Ovary (tissue), 7 donors: ENCODE measurements at regions not wholly inside any gene's neighbourhood (a gene's known extent, or its start where the extent isn't known, plus 50 kb on each side); places are given as distances from the start of the nearest gene placed in this dataset.

Source experiments
- DNase-seq, 5 donors: peaks; one replicate each; pipeline ENCODE4 v3.0.0-alpha.2; 2019 to 2020
- H3K27ac ChIP-seq, 2 donors: fragments of 200-600 bp; one replicate each; pipeline versions ENCODE4 v1.5.1 to v1.8.0; 2019 to 2022
- H3K27me3 ChIP-seq: fragments of 200-600 bp; one replicate; pipeline ENCODE4 v1.8.0; 2022
- H3K36me3 ChIP-seq: fragments of 200-600 bp; sonication (generic); one replicate; pipeline ENCODE4 v1.5.1; 2019
- H3K4me1 ChIP-seq: one replicate; pipeline ENCODE4 v1.8.1; 2013; ENCODE audit warnings: mild to moderate bottlenecking, moderate library complexity; ENCODE audit not compliant: insufficient read depth
- H3K4me3 ChIP-seq: fragments of 200-600 bp; sonication (generic); one replicate; pipeline ENCODE4 v1.5.1; 2017
- H3K9me3 ChIP-seq, 2 donors: fragments of 200-600 bp in 1 of 2; sonication (generic) in 1 of 2; one replicate each; pipeline versions ENCODE4 v1.5.1 to v1.8.1; 2013 to 2019; ENCODE audit warnings: mild to moderate bottlenecking in 1 of 2, moderate library complexity in 1 of 2
- CTCF ChIP-seq, 3 donors: fragments of 450-650 bp in 2 of 3; fragments of 200-600 bp in 1 of 3; IDR thresholded peaks; one replicate each; pipeline versions ENCODE4 v1.5.1 to v1.8.0; 2016 to 2022; ENCODE audit warnings: antibody characterized with exemption in 3 of 3, mild to moderate bottlenecking in 1 of 3
- EP300 ChIP-seq: sonication (generic); formaldehyde crosslinking; IDR thresholded peaks from one replicate; pipeline ENCODE4 v1.6.1; 2017; ENCODE audit warnings: antibody characterized with exemption
- POLR2A ChIP-seq: fragments of 450-650 bp; IDR thresholded peaks from one replicate; pipeline ENCODE4 v1.6.1; 2017; ENCODE audit warnings: antibody characterized with exemption, mild to moderate bottlenecking, moderate library complexity
- WGBS, 3 donors: extraction: QIAGEN DNeasy Blood & Tissue Kit in 1 of 3; methylation state at CpG; one replicate each; pipeline versions ENCODE4 v1.1.5 to v1.1.7; 2013 to 2017; 5-methylcytosine and 5-hydroxymethylcytosine counted together
- intact Hi-C, 4 donors: fragments of 100-400 bp; cut with DNase I; formaldehyde crosslinking; loops; one replicate each; pipeline versions ENCODE4 v1.11.0 to v1.15.1; 2022 to 2023
- donor health status: DM: no; HTN: no; CAD: no; lungs with moderate emphysema.
- donor health status: DM: no; HTN: no; CAD: no.
- donor health status: Bipolar disorder and iron deficiency.
- donor health status: DM: no; HTN: no; CAD: no.
- donor health status: DM: yes; HTN: yes; CAD: no.

GRCh38 chr1:5664081-5664768 is 328.0 kb downstream of the NPHP4 start:
- no peaks in the 10 kb centered on the region for H3K27me3 ChIP-seq
- H3K36me3 ChIP-seq = no peaks in the 10 kb centered on the region
- H3K4me3 ChIP-seq = no peak overlapping the region
- H3K9me3 ChIP-seq = no peaks in the 10 kb centered on the region
- H3K27ac ChIP-seq = no peak overlapping the region
- no peak for TF ChIP-seq CTCF (IDR thresholded peaks at IDR 0.05)
- TF ChIP-seq EP300 = no peak
- no peak for TF ChIP-seq POLR2A
- WGBS, 3 donors = 76 to 92% (median 85%) methylated on average over 8 to 9 of the region's 9 CpGs
- intact Hi-C loops = no loop called here
- no peak for DNase-seq
- H3K4me1 ChIP-seq = no peaks in the 10 kb centered on the region

DNA sequence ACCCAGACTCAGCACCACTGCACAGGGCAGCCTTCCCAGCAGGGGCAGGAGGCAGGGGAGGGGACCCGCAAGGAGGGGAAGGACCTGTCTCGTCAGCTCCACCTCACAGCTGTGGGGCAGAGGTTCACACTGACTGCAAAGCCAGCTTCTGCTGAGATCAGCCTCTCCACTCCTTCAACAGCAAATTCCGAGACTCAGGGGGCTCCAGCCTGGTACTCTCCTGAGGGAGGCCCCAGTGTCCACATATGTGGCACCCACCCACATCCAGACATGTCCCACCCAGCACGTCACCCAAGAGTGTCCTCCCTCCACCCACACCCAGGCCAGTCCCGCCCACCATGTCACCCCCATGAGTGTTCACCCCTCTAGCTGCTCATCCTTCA is 329.5 kb downstream of the NPHP4 start:
- Histone ChIP-seq H3K4me3 (no peak overlapping the region), H3K36me3 (no peaks in the 10 kb centered on the region), H3K4me1 (no peaks in the 10 kb centered on the region), H3K27me3 (no peaks in the 10 kb centered on the region), H3K27ac (no peak overlapping the region), H3K9me3 (no peaks in the 10 kb centered on the region)
- TF ChIP-seq POLR2A (no peak), EP300 (no peak), CTCF (IDR thresholded peaks at IDR 0.05) (no peak)
- no peak for DNase-seq
- 71 to 93% (median 83%) methylated on average over 5 of the region's 5 CpGs for WGBS, 3 donors
- intact Hi-C loops = no loop called here

- intact Hi-C loops = no loop called here
- TF ChIP-seq EP300 = no peak
- no peak for TF ChIP-seq CTCF (IDR thresholded peaks at IDR 0.05)
- TF ChIP-seq POLR2A = no peak
- no peaks in the 10 kb centered on the region for H3K27me3 ChIP-seq
- H3K36me3 ChIP-seq = no peaks in the 10 kb centered on the region
- no peak for DNase-seq
- 66 to 77% (median 71%) methylated on average over 7 to 9 of the region's 9 CpGs for WGBS, 3 donors
- H3K27ac ChIP-seq = no peak overlapping the region
- no peak overlapping the region for H3K4me3 ChIP-seq
- no peaks in the 10 kb centered on the region for H3K9me3 ChIP-seq
- no peaks in the 10 kb centered on the region for H3K4me1 ChIP-seq
Measured at GRCh38 chr1:5662086-5662743, 330.0 kb downstream of the NPHP4 start.

DNA sequence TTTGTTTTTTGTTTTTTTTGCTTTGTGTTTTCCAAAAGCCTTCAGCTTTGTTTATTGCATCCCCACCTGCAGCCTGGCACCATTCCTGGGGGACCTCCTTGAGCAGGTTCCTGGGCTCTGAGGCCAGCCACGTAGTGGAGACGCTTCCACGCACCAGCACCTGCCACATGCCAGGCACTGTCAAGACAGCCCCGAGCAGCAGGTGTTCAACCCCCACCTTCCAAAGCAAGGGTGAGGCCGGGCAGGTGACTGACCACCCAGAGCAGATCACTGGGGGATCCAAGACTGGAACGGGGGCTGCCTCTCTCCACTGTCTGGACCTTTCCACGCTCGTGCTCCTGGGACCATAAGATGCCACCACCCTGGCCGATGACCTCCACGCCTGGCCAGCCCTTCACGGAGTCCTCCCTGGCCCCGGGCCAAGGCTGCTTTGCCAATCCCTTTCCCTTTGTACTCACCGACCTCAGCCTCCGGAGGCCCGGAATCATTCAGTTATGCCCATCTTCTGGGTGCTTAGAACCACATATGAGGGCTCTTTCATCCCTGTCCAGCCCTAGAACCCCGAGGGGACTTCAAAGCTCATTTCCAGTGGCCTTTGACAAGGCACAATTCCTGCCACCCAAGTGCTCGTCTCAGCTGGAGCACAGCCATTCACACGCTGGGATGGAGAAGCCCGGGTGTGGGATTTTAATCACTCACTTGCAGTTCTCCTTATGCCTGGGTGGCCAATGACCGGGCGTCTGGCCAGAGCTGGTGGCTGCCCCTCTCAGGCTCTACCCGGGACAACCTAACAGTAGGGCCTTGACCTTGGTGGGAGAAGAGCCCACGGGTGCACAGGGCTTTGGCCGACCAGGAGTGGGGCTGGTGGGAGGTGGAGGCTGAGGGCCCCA is 330.8 kb downstream of the NPHP4 start:
- no peaks in the 10 kb centered on the region for H3K4me1 ChIP-seq
- no peaks in the 10 kb centered on the region for H3K9me3 ChIP-seq
- 63 to 79% (median 70%) methylated on average over 21 to 24 of the region's 24 CpGs for WGBS, 3 donors
- no peaks in the 10 kb centered on the region for H3K36me3 ChIP-seq
- no peak for TF ChIP-seq CTCF (IDR thresholded peaks at IDR 0.05)
- TF ChIP-seq POLR2A = no peak
- no peak for TF ChIP-seq EP300
- no peaks in the 10 kb centered on the region for H3K27me3 ChIP-seq
- H3K4me3 ChIP-seq = no peak overlapping the region
- intact Hi-C loops = no loop called here
- H3K27ac ChIP-seq = no peak overlapping the region
- no peak for DNase-seq
